NCI-H1092 treated with DMSO at 0.1 percent for 48 hours (cell line): ENCODE measurements at regions not wholly inside any gene's neighbourhood (a gene's known extent, or its start where the extent isn't known, plus 50 kb on each side); places are given as distances from the start of the nearest gene placed in this dataset.
"Not testable (repeated sequence)": the region's sequence is repeated elsewhere in the genome, so short reads cannot be mapped to it uniquely, and the experiment has no call there.

Experiments used
- DNase-seq: peaks from one replicate; lab custom pipeline; 2025; lab: John Stamatoyannopoulos, UW

DNA sequence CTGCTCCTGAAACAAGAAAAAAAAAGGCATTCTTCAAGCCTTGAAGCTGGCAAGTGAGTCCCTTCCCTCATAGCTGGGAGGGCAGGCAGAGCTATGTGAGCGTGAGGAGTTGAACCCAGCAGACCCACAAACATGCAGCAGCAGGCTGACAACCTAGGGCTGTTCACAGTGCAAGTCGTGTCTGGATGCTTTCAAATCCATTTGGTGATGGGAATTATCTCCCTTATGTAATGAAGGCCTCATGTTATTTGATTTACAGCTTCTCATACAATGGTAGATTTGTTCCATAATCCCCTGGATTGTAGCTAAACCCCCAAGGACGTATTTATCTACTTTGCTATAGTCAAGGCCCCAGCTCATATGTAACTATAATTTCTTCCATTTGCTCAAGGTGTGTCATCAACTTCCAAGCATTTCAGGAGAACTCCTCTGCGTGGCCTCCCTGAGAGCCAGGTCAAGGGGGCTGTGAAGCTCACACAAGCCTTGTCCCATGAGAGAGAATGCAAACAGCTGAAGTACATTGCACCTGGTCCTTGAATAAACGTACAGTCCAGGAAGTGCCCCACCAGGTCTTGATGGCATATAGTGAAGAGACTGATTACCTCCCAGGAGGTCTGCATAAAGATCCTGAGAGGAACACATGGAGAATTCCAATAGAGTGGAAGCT lies 124.8 kb upstream of the SLC1A3 start:
- no peak for DNase-seq

GRCh38 chr5:36482812-36483211 lies 123.6 kb upstream of the SLC1A3 start:
- no peak for DNase-seq

DNA sequence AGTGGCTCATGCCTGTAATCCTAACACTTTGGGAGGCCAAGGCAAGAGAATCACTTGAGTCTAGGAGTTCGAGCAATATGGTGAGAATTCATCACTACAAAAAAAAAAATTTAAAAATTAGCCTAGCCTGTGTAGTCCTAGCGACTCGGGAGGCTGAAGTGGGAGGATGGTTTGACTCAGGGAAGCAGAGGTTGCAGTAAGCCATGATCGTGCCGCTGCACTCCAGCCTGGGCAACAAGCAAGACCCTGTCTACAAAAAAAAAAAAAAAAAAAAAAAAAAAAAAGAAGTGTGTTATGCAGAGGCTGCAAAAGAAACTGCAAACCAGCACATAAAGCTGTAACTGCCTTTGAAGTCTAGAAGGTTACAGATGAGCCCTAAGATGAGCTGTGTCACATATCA lies 116.9 kb upstream of the SLC1A3 start:
- DNase-seq: no peak

DNA sequence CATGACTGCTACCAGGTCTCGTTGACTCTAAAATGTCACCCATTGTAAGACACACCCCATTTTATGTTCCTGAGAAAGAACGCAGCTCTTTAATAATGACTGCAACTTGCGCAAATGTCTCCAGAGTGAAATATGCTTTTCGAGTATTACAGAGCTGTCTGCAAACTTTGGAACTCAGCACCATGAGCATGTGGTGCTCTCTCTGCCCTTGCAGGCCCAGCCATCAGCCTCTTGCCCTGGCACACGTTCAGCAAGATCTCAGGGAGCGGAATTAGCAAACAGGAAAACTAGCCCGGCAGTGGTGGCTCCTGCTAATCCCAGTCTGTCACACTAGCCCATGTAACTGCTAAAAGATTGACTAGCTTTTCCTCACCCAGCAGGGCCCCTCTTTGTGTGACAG lies 114.5 kb upstream of the SLC1A3 start:
- DNase-seq: no peak

DNA sequence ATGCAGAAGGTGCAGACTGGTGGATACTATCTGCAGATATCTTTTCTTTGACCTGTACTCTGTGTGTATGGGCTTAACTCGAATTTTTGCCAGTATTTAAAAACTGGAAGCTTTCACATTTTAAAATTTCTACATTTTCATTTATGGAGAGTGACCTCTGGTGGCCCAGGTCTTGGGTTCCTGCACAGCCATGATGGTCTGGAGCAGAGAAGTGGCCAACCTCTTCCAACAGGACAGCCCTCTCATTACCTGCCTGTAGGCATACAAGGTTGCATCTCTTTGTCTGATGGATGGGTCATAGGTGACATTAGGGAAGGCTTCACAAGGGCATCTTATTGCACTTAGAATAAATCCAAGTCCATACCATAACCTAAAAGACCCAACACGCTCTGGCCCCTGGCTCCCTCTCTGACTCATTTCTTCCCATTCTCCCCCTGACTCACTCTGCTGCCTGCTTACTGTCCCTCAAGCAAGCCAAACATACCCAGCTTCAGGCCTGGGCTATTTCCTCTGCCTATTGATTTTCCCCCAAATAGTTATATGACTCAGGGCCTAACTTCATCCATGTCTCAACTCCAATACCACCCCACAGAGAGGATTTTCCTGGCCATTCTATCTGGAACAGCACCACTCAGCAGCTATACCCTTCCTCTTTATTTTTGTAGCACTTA lies 113.3 kb upstream of the SLC1A3 start:
- DNase-seq: no peak

DNA sequence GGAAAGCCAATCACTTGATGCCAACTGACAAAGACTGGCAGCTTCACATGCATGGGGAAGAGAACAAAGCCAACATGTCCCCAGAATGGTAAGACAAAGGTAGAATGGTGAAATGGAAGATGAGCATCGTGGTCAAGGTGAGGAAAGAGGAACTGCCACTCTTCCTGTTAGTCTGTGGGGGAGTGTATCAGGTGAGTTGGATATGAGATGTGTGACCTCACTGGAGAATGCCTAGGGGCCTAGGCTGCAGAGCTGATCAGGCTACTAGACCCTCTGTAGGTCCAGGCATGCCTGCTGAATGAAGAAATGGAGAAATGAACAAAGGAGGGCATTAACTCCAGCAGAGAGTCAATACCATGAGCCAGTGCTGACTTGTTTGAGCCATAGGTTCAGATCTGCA lies 112.4 kb upstream of the SLC1A3 start:
- no peak for DNase-seq

DNA sequence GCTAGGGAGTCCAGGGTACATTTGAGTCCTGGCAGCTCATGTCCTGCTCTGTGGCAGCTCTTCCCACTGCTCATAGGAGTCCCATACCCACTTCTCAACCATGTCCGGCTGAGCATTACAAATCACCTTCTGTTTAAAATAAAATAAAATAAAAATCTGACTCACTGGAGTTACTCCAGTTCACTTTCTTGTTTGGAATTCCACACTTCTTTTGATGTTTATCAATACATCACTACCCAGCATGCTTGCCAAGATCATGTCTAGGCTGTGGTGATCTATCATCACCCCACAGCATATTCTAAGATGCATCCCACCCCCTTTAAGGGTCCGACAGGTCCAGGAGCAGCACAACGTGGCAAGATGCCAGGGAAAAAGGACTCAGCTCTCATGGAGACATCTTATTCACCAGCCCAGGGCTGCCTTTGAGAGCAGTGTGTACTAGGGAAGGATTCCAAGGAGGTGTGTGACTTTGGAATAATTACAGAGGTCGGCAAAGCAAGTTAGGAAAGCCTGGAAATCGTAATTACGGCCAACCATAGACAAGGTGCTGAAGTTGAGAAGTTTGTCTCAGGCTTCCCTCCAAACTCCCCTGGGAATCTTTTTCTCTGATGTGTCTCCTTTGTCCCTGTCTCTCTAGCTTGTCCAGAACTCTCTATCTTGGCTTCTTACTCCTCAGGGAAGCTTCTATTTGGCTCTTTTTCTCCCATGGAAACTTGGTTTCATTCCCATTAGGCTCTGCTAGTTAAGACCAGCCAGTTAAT lies 111.4 kb upstream of the SLC1A3 start:
- no peak for DNase-seq

- DNase-seq: no peak
Observed at GRCh38 chr5:36495611-36496010, 110.8 kb upstream of the SLC1A3 start.

DNA sequence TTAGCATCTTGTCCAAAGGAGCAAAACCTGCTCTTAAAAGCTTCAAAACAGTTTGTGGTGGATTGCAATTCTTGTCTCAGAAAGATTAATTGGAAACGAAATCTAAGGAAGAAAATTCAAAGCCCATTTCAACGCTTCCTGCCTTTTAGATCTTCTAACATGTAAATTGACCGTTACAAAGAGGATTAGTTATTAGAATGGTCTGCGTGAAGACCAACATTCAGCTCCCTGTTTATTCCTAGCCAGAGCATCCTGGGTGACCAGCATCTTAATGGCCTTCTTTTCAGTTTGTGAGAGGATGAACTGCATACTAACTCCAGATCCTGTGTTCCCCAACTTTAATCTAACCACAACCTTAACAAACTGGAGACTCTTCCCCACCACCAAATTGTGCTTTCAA lies 109.9 kb upstream of the SLC1A3 start:
- DNase-seq: no peak

DNA sequence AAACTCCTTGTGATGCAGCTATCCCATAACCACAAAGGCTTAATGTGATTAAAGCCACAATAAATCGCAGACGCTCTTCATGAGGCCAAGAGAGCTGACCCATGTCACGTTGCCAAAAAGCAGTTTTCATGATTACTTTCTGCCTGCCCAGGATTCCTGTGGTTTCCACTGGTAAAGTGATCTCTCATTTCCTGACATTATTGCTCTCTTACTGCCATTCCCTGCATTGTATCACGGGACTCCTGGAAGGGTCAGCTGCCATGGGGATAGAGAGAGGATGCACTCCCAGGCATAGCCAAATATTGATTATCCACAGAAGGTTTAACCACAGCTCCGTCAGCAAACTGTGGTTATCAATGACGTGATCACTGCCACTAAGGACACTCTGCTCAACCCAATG lies 103.8 kb upstream of the SLC1A3 start:
- DNase-seq: no peak

DNA sequence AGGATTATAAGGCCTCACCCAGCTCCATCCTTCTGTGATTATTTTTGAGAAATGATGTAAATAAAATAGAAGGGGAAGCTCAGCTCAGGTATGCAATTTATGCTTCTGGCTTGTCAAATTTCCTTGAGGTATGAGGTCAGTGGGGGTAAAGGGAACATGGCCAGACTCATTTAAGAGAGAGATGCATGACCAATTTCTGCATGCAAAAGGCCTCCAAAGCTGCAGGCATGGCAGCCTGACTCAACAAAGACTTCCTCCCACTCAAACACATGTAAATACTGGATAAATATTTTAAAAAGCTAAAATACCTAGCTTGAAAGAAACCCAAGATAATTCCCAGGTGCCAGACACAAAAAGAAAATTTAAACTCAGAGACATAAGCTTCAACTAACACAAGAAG lies 101.4 kb upstream of the SLC1A3 start:
- DNase-seq: no peak

GRCh38 chr5:36507332-36507952 lies 99.0 kb upstream of the SLC1A3 start:
- DNase-seq: peak; percentile 39

- DNase-seq: not testable (repeated sequence)
Observed at GRCh38 chr5:36508331-36508730, 98.1 kb upstream of the SLC1A3 start.

GRCh38 chr5:36513647-36514046 lies 92.8 kb upstream of the SLC1A3 start:
- DNase-seq: not testable (repeated sequence)

- no peak for DNase-seq
Observed at GRCh38 chr5:36519881-36520280, 86.5 kb upstream of the SLC1A3 start.

DNA sequence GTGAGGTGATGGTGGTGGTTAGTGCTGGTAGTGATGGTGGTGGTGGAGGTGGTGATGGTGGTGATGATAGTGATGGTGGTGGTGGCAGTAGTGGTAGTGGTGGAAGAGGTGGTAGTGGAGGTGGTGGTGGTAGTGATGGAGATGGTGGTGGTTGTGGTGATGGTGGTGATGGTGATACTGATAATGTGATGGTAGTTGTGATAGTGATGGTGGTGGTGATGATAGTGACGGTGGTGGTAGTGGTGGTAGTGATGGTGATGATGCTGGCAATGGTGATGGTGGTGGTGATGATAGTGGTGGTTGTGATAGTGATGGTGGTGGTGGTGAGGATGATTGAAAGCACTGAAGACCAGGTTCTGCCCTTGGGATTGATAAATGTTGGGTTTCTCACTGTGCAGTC lies 85.2 kb upstream of the SLC1A3 start:
- DNase-seq: no peak

DNA sequence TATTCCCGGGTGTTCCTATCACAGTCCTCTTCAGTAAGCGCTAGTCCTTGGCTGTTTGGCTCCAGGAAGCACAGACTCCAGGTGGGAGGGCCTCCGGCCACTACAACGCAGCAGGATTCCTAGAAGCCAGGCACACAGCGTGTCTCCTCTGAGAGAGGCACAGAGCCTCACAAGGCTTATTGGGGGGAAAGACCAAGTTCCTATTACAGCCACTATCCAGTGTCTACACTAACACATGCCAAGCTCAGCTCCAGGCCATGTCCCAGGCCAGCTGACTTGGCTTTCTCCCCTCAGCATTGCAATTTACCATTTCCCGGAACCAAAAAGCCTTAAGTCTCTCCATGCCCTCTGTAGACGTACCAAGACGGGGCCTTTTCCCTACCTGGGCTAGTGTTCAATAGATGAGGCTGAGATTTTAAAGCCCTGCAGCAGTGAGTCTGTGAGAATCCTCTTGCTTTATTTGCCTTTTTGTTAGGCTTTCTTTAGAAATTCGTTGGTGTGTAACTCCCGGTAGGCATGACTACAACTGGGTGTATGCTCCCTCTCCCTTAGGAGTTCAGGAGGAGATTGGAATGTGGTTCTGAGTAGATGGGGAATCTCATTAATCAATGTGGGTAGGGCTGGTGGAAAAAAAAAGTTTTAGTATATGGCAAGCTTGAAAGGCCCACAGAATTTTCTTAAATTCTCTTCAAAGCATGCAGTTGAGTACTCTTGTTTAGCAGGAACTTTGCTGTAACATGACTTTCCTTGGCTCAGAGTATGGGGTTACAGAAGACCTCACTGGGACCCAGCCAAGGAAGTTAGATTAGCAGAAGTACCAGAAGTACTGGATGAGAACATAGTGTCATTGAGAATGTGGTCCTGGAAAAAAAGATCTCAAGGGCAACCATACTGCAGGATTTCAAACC lies 84.3 kb upstream of the SLC1A3 start:
- DNase-seq: no peak

DNA sequence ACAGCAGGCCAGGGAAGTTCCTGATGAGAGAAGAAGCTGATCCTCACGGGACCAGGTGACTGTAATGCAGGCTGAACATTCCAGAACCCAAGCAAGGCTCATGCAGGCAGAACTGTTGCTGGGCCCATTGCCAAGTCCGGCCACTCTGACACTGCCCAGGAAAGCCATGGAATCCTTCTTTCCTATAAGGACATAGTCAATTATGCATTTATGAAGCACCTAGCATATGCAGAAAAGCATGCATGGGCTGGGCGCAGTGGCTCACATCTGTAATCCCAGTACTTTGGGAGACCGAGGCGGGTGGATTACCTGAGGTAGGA lies 83.7 kb upstream of the SLC1A3 start:
- no peak for DNase-seq

DNA sequence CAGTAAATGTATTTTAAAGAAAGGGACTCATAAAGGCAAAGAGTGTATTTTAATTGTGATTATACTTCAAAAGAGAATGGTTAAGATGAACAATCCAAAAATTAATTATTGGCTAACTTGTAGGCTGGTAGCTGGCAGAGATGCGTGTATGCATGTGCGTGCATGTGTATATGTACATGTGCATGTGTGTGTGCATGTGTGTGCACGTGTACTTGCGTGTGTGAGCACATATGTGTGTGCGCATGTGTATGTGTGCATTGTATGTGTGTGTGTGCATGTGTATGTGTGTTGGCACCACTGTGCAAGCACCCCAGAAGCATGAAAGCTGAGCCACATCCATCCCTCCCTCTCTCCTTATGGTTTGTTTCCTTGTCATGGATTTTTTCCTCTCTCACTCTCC lies 83.0 kb upstream of the SLC1A3 start:
- no peak for DNase-seq

- no peak for DNase-seq
Observed at GRCh38 chr5:36523926-36524325, 82.5 kb upstream of the SLC1A3 start.

- no peak for DNase-seq
Observed at GRCh38 chr5:36526537-36526936, 79.9 kb upstream of the SLC1A3 start.

DNA sequence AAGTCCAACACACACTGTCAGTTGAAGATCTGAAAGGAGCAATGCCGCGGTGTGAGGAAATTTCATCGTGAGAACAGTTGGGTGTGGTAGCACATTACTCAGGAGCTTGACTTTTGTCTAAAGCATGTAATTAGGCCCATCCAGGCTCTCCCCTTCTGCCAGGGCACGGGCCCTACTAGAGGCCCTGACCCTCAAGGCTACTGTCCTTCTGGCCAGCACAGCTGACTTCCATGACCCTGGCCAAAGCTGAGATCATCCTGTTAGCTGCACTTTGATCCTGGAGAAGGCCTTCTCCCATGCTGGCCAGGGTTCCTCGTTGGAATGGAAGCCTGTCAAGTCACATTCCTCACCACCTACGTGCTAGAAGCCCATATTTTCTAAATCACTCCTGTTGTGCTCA lies 77.8 kb upstream of the SLC1A3 start:
- no peak for DNase-seq
